Uterus (tissue), 3 donors: ENCODE measurements at regions not wholly inside any gene's neighbourhood (a gene's known extent, or its start where the extent isn't known, plus 50 kb on each side); places are given as distances from the start of the nearest gene placed in this dataset.
"Not testable (repeated sequence)": the region's sequence is repeated elsewhere in the genome, so short reads cannot be mapped to it uniquely, and the experiment has no call there.

Experiments used
- DNase-seq, 2 donors: peaks; one replicate each; pipeline ENCODE4 v3.0.0-alpha.2; 2019 to 2020
- H3K27ac ChIP-seq, 2 donors: fragments of 200-600 bp; sonication (generic); 1 replicate in 1 of 2; 2 replicates in 1 of 2; pipeline ENCODE4 v1.5.1; 2016 to 2018
- H3K27me3 ChIP-seq, 2 donors: fragments of 200-600 bp; sonication (generic); one replicate each; pipeline ENCODE4 v1.5.1; 2018 to 2019; ENCODE audit warnings: control low read depth in 1 of 2
- H3K36me3 ChIP-seq, 2 donors: fragments of 200-600 bp; sonication (generic); one replicate each; pipeline ENCODE4 v1.5.1; 2019; ENCODE audit warnings: control low read depth in 1 of 2
- H3K4me1 ChIP-seq, 2 donors: fragments of 200-600 bp; sonication (generic); one replicate each; pipeline ENCODE4 v1.5.1; 2018 to 2019; ENCODE audit warnings: control low read depth in 1 of 2
- H3K4me3 ChIP-seq, 2 donors: fragments of 200-600 bp; sonication (generic); 1 replicate in 1 of 2; 2 replicates in 1 of 2; pipeline ENCODE4 v1.5.1; 2018 to 2019; ENCODE audit warnings: mild to moderate bottlenecking in 1 of 2
- H3K9me3 ChIP-seq, 2 donors: fragments of 200-600 bp; sonication (generic); one replicate each; pipeline ENCODE4 v1.5.1; 2019; ENCODE audit warnings: control low read depth in 1 of 2
- CTCF ChIP-seq, 4 experiments: fragments of 200-600 bp in 2 of 4; fragments of 450-650 bp in 2 of 4; sonication (generic) in 2 of 4; IDR thresholded peaks; one replicate each; pipeline ENCODE4 v1.5.1; 2016 to 2019; ENCODE audit warnings: antibody characterized with exemption in 4 of 4, mild to moderate bottlenecking in 2 of 4, moderate library complexity in 1 of 4
- POLR2A ChIP-seq, 2 donors: fragments of 450-650 bp; IDR thresholded peaks; one replicate each; pipeline ENCODE4 v1.6.1; 2016; ENCODE audit warnings: antibody characterized with exemption in 2 of 2, mild to moderate bottlenecking in 1 of 2, moderate library complexity in 1 of 2
- intact Hi-C: fragments of 100-400 bp; cut with DNase I; formaldehyde crosslinking; loops from one replicate; pipeline ENCODE4 v1.15.1; 2023; ENCODE audit warnings: low total_unique reads
- donor health status: DM: yes; HTN: yes; CAD: no.

- DNase-seq = no peak
- H3K36me3 ChIP-seq = no peaks in the 10 kb centered on the region
- H3K27me3 ChIP-seq = no peaks in the 10 kb centered on the region
- no peaks in the 10 kb centered on the region for H3K4me1 ChIP-seq
- TF ChIP-seq POLR2A (IDR thresholded peaks at IDR 0.05) (no peak), CTCF (IDR thresholded peaks at IDR 0.05) (no peak)
- no peak overlapping the region for H3K4me3 ChIP-seq
- intact Hi-C loops = no loop called here
- H3K9me3 ChIP-seq = no peaks in the 10 kb centered on the region
- H3K27ac ChIP-seq = no peak overlapping the region
Observed at GRCh38 chr5:87589587-87589986, 176.9 kb upstream of the CCNH start.

GRCh38 chr5:87588316-87588715, 175.6 kb upstream of the CCNH start:
- H3K27me3 ChIP-seq = no peaks in the 10 kb centered on the region
- DNase-seq = no peak
- intact Hi-C loops = no loop called here
- H3K9me3 ChIP-seq = no peaks in the 10 kb centered on the region
- H3K4me3 ChIP-seq = no peak overlapping the region
- H3K27ac ChIP-seq = no peak overlapping the region
- TF ChIP-seq CTCF (IDR thresholded peaks at IDR 0.05) (no peak), POLR2A (IDR thresholded peaks at IDR 0.05) (no peak)
- no peaks in the 10 kb centered on the region for H3K4me1 ChIP-seq
- H3K36me3 ChIP-seq = no peaks in the 10 kb centered on the region

GRCh38 chr5:87583704-87584103, 171.0 kb upstream of the CCNH start:
- H3K4me3 ChIP-seq, H3K4me1 ChIP-seq, DNase-seq, intact Hi-C loops, H3K36me3 ChIP-seq, H3K27me3 ChIP-seq, H3K27ac ChIP-seq, H3K9me3 ChIP-seq: not testable (repeated sequence)

GRCh38 chr5:87582149-87582548, 169.4 kb upstream of the CCNH start:
- no peak for DNase-seq
- Histone ChIP-seq H3K27me3 (no peaks in the 10 kb centered on the region), H3K4me3 (no peak overlapping the region), H3K36me3 (no peaks in the 10 kb centered on the region), H3K9me3 (no peaks in the 10 kb centered on the region), H3K4me1 (no peaks in the 10 kb centered on the region), H3K27ac (no peak overlapping the region)
- intact Hi-C loops = no loop called here
- TF ChIP-seq POLR2A (IDR thresholded peaks at IDR 0.05) = no peak
- TF ChIP-seq CTCF (IDR thresholded peaks at IDR 0.05) = no peak

GRCh38 chr5:87581661-87582060, 168.9 kb upstream of the CCNH start:
- Histone ChIP-seq H3K36me3 (no peaks in the 10 kb centered on the region), H3K4me3 (no peak overlapping the region), H3K9me3 (no peaks in the 10 kb centered on the region), H3K4me1 (no peaks in the 10 kb centered on the region), H3K27me3 (no peaks in the 10 kb centered on the region), H3K27ac (no peak overlapping the region)
- no peak for DNase-seq
- TF ChIP-seq CTCF (IDR thresholded peaks at IDR 0.05) (no peak), POLR2A (IDR thresholded peaks at IDR 0.05) (no peak)
- intact Hi-C loops = no loop called here

GRCh38 chr5:87579678-87580077, 166.9 kb upstream of the CCNH start:
- no peak for DNase-seq
- TF ChIP-seq POLR2A (IDR thresholded peaks at IDR 0.05) = no peak
- no peak for TF ChIP-seq CTCF (IDR thresholded peaks at IDR 0.05)
- H3K36me3 ChIP-seq = no peaks in the 10 kb centered on the region
- no peaks in the 10 kb centered on the region for H3K4me1 ChIP-seq
- H3K9me3 ChIP-seq = no peaks in the 10 kb centered on the region
- no peaks in the 10 kb centered on the region for H3K27me3 ChIP-seq
- no peak overlapping the region for H3K27ac ChIP-seq
- H3K4me3 ChIP-seq = no peak overlapping the region
- intact Hi-C loops = no loop called here
